Uterus (tissue), 3 donors: ENCODE measurements at regions not wholly inside any gene's neighbourhood (a gene's known extent, or its start where the extent isn't known, plus 50 kb on each side); places are given as distances from the start of the nearest gene placed in this dataset.

Experiments
- DNase-seq, 2 donors: peaks; one replicate each; pipeline ENCODE4 v3.0.0-alpha.2; 2019 to 2020
- H3K27ac ChIP-seq, 2 donors: fragments of 200-600 bp; sonication (generic); 1 replicate in 1 of 2; 2 replicates in 1 of 2; pipeline ENCODE4 v1.5.1; 2016 to 2018
- H3K27me3 ChIP-seq, 2 donors: fragments of 200-600 bp; sonication (generic); one replicate each; pipeline ENCODE4 v1.5.1; 2018 to 2019; ENCODE audit warnings: control low read depth in 1 of 2
- H3K36me3 ChIP-seq, 2 donors: fragments of 200-600 bp; sonication (generic); one replicate each; pipeline ENCODE4 v1.5.1; 2019; ENCODE audit warnings: control low read depth in 1 of 2
- H3K4me1 ChIP-seq, 2 donors: fragments of 200-600 bp; sonication (generic); one replicate each; pipeline ENCODE4 v1.5.1; 2018 to 2019; ENCODE audit warnings: control low read depth in 1 of 2
- H3K4me3 ChIP-seq, 2 donors: fragments of 200-600 bp; sonication (generic); 1 replicate in 1 of 2; 2 replicates in 1 of 2; pipeline ENCODE4 v1.5.1; 2018 to 2019; ENCODE audit warnings: mild to moderate bottlenecking in 1 of 2
- H3K9me3 ChIP-seq, 2 donors: fragments of 200-600 bp; sonication (generic); one replicate each; pipeline ENCODE4 v1.5.1; 2019; ENCODE audit warnings: control low read depth in 1 of 2
- CTCF ChIP-seq, 4 experiments: fragments of 200-600 bp in 2 of 4; fragments of 450-650 bp in 2 of 4; sonication (generic) in 2 of 4; IDR thresholded peaks; one replicate each; pipeline ENCODE4 v1.5.1; 2016 to 2019; ENCODE audit warnings: antibody characterized with exemption in 4 of 4, mild to moderate bottlenecking in 2 of 4, moderate library complexity in 1 of 4
- POLR2A ChIP-seq, 2 donors: fragments of 450-650 bp; IDR thresholded peaks; one replicate each; pipeline ENCODE4 v1.6.1; 2016; ENCODE audit warnings: antibody characterized with exemption in 2 of 2, mild to moderate bottlenecking in 1 of 2, moderate library complexity in 1 of 2
- intact Hi-C: fragments of 100-400 bp; cut with DNase I; formaldehyde crosslinking; loops from one replicate; pipeline ENCODE4 v1.15.1; 2023; ENCODE audit warnings: low total_unique reads
- donor health status: DM: yes; HTN: yes; CAD: no.

DNA sequence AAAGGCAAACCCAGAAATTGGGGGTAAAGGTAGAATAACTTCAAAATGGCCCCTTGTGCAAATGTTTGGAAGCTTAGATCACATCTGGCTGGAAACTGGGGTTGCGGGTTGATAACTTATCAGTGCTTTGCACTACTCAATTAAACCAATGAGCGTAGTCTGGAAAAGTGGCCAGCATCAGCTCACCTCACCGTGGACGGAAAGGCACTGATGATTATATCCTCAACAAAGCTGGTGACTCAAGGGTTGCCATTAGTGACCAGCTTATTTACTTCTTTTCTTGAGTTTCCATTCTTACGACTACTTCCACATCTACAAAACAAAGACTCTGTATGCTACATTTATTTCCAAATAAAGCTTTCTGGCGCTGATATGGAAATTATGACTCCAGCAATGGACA is 198.5 kb upstream of the HEY2 start:
- no peak for TF ChIP-seq CTCF (IDR thresholded peaks at IDR 0.05)
- TF ChIP-seq POLR2A (IDR thresholded peaks at IDR 0.05) = no peak
- no peak overlapping the region for H3K27ac ChIP-seq
- H3K4me3 ChIP-seq = no peak overlapping the region
- no peaks in the 10 kb centered on the region for H3K36me3 ChIP-seq
- H3K27me3 ChIP-seq = no peaks in the 10 kb centered on the region
- no peak for DNase-seq
- H3K4me1 ChIP-seq = no peaks in the 10 kb centered on the region
- intact Hi-C loops = no loop called here
- H3K9me3 ChIP-seq = no peaks in the 10 kb centered on the region

GRCh38 chr6:125552819-125553218 is 196.6 kb upstream of the HEY2 start:
- no peaks in the 10 kb centered on the region for H3K27me3 ChIP-seq
- no peak for TF ChIP-seq POLR2A (IDR thresholded peaks at IDR 0.05)
- no peak overlapping the region for H3K27ac ChIP-seq
- H3K36me3 ChIP-seq = no peaks in the 10 kb centered on the region
- no peak overlapping the region for H3K4me3 ChIP-seq
- H3K4me1 ChIP-seq = no peaks in the 10 kb centered on the region
- DNase-seq = no peak
- H3K9me3 ChIP-seq = no peaks in the 10 kb centered on the region
- intact Hi-C loops = no loop called here

DNA sequence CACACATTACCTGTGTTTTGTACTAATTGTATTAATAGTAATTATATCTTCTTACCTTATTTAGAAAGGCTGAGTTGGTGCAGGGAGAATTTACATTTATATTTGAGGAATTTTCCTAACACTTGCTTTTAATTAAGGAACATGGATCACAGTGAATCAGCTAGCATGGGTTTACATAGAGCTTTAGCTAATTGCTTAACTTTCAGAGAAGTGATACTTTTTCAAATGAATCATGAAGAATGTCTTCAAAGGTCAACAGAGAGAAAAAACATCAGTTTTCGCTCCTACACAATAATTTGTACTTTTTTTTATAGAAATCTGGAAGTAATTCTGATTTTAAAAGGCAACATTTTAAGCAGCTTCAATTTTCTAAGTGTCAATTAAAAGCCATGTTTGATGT is 195.0 kb upstream of the HEY2 start:
- Histone ChIP-seq H3K9me3 (no peaks in the 10 kb centered on the region), H3K27ac (no peak overlapping the region), H3K4me3 (no peak overlapping the region), H3K27me3 (no peaks in the 10 kb centered on the region), H3K4me1 (no peaks in the 10 kb centered on the region), H3K36me3 (no peaks in the 10 kb centered on the region)
- intact Hi-C loops = no loop called here
- no peak for TF ChIP-seq CTCF (IDR thresholded peaks at IDR 0.05)
- no peak for TF ChIP-seq POLR2A (IDR thresholded peaks at IDR 0.05)
- no peak for DNase-seq

- intact Hi-C loops = no loop called here
- DNase-seq = no peak
- H3K4me3 ChIP-seq = no peak overlapping the region
- H3K27me3 ChIP-seq = no peaks in the 10 kb centered on the region
- TF ChIP-seq POLR2A (IDR thresholded peaks at IDR 0.05) (no peak), CTCF (IDR thresholded peaks at IDR 0.05) (no peak)
- no peak overlapping the region for H3K27ac ChIP-seq
- H3K36me3 ChIP-seq = no peaks in the 10 kb centered on the region
- no peaks in the 10 kb centered on the region for H3K9me3 ChIP-seq
- no peaks in the 10 kb centered on the region for H3K4me1 ChIP-seq
These were observed 191.1 kb upstream of the HEY2 start for GRCh38 chr6:125558241-125558843.

GRCh38 chr6:125558907-125559306 is 190.5 kb upstream of the HEY2 start:
- no peak for TF ChIP-seq CTCF (IDR thresholded peaks at IDR 0.05)
- no peak for TF ChIP-seq POLR2A (IDR thresholded peaks at IDR 0.05)
- Histone ChIP-seq H3K27me3 (no peaks in the 10 kb centered on the region), H3K27ac (no peak overlapping the region), H3K9me3 (no peaks in the 10 kb centered on the region), H3K4me3 (no peak overlapping the region), H3K36me3 (no peaks in the 10 kb centered on the region), H3K4me1 (no peaks in the 10 kb centered on the region)
- DNase-seq = no peak
- intact Hi-C loops = no loop called here

DNA sequence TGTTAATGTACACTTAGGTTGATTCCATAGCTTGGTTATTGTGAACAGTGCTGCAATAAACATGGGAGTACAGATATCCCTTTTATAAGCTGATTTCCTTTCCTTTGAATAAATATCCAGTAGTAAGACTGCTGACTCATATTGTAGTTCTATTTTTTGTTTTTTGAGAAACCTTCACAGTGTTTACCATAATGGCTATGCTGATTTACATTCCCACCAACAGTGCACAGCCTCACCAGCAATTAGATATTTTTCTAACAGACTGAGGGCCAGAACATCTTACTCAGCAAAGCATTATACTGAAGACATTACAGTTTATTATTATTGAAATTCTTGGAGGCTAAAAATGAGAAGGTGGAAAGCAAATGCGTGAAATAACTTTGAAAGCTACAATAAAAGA is 187.3 kb upstream of the HEY2 start:
- Histone ChIP-seq H3K4me3 (no peak overlapping the region), H3K4me1 (no peaks in the 10 kb centered on the region), H3K27me3 (no peaks in the 10 kb centered on the region), H3K27ac (no peak overlapping the region), H3K36me3 (no peaks in the 10 kb centered on the region), H3K9me3 (no peaks in the 10 kb centered on the region)
- TF ChIP-seq POLR2A (IDR thresholded peaks at IDR 0.05) = no peak
- no peak for TF ChIP-seq CTCF (IDR thresholded peaks at IDR 0.05)
- no peak for DNase-seq
- intact Hi-C loops = no loop called here
